ENCODE measurements at regions not wholly inside any gene's neighbourhood (a gene's known extent, or its start where the extent isn't known, plus 50 kb on each side); places are given as distances from the start of the nearest gene placed in this dataset.

GRCh38 chr2:103410221-103410620, 648.4 kb downstream of the TMEM182 start:
- TF ChIP-seq CTCF (IDR thresholded peaks at IDR 0.05) (no peak), POLR2A (IDR thresholded peaks at IDR 0.05) (no peak)
